Spleen (tissue), 11 donors: ENCODE measurements at regions not wholly inside any gene's neighbourhood (a gene's known extent, or its start where the extent isn't known, plus 50 kb on each side); places are given as distances from the start of the nearest gene placed in this dataset.

Experiments
- DNase-seq: peaks from one replicate; pipeline ENCODE4 v3.0.0-alpha.2; 2020
- H3K27ac ChIP-seq, 8 donors: fragments of 200-600 bp; sonication (generic) in 7 of 8; 1 replicate in 4 of 8; 2 replicates in 4 of 8; pipeline versions ENCODE4 v1.5.0 to v1.8.0; 2016 to 2021; ENCODE audit warnings: inconsistent platforms in 4 of 8, mild to moderate bottlenecking in 4 of 8, moderate library complexity in 1 of 8
- H3K27me3 ChIP-seq, 7 donors: fragments of 200-600 bp; sonication (generic) in 6 of 7; replicated peaks in 1 of 7; 1 replicate in 4 of 7; 2 replicates in 3 of 7; pipeline versions ENCODE4 v1.5.0 to v1.8.0; 2016 to 2021; ENCODE audit warnings: inconsistent platforms in 3 of 7, mild to moderate bottlenecking in 1 of 7
- H3K36me3 ChIP-seq, 6 donors: fragments of 200-600 bp; sonication (generic) in 5 of 6; 1 replicate in 4 of 6; 2 replicates in 2 of 6; pipeline versions ENCODE4 v1.5.0 to v1.8.0; 2016 to 2021; ENCODE audit warnings: inconsistent platforms in 2 of 6
- H3K4me1 ChIP-seq, 6 donors: fragments of 200-600 bp; sonication (generic) in 5 of 6; 1 replicate in 3 of 6; 2 replicates in 3 of 6; pipeline versions ENCODE4 v1.5.0 to v1.8.0; 2016 to 2021; ENCODE audit warnings: inconsistent platforms in 3 of 6
- H3K4me3 ChIP-seq, 8 donors: fragments of 200-600 bp; sonication (generic) in 7 of 8; 1 replicate in 4 of 8; 2 replicates in 4 of 8; pipeline versions ENCODE4 v1.5.0 to v1.8.0; 2016 to 2021; ENCODE audit warnings: inconsistent platforms in 4 of 8, mild to moderate bottlenecking in 4 of 8, moderate library complexity in 2 of 8
- H3K9me3 ChIP-seq, 8 donors: fragments of 200-600 bp; sonication (generic) in 7 of 8; 1 replicate in 4 of 8; 2 replicates in 4 of 8; pipeline versions ENCODE4 v1.5.0 to v1.8.0; 2016 to 2021; ENCODE audit warnings: inconsistent platforms in 4 of 8
- CTCF ChIP-seq, 11 experiments: fragments of 200-600 bp in 7 of 11; fragments of 450-650 bp in 4 of 11; sonication (generic) in 4 of 11; IDR thresholded peaks in 8 of 11; conservative IDR thresholded peaks in 3 of 11; 1 replicate in 7 of 11; 2 replicates in 4 of 11; pipeline versions ENCODE4 v1.4.0 to v1.8.0; 2016 to 2021; ENCODE audit warnings: antibody characterized with exemption in 11 of 11, inconsistent platforms in 4 of 11, mild to moderate bottlenecking in 1 of 11
- POLR2A ChIP-seq, 3 donors: fragments of 450-650 bp; IDR thresholded peaks; one replicate each; pipeline ENCODE4 v1.5.1; 2017; ENCODE audit warnings: antibody characterized with exemption in 3 of 3, mild to moderate bottlenecking in 1 of 3
- POLR2AphosphoS5 ChIP-seq, 3 donors: sonication (generic); formaldehyde crosslinking; IDR thresholded peaks; one replicate each; pipeline ENCODE4 v1.5.1; 2017; ENCODE audit warnings: antibody characterized with exemption in 3 of 3
- WGBS, 5 donors: extraction: QIAGEN DNeasy Blood & Tissue Kit in 3 of 5; methylation state at CpG; one replicate each; pipeline versions ENCODE4 v1.1.5 to v1.1.7; 2013 to 2018; 5-methylcytosine and 5-hydroxymethylcytosine counted together
- intact Hi-C: fragments of 100-400 bp; cut with DNase I; formaldehyde crosslinking; loops from one replicate; pipeline ENCODE4 v1.15.0; 2023; ENCODE audit warnings: low total_unique reads
- donor health status: healthy with polysubstance abuse.
- donor health status: DM: no; HTN: no; CAD: no; lungs with moderate emphysema.
- donor health status: DM: no; HTN: no; CAD: no.
- donor health status: Bipolar disorder and iron deficiency.
- donor health status: healthy.
- donor health status: DM: no; HTN: no; CAD: no.
- donor health status: DM: yes; HTN: yes; CAD: no.

DNA sequence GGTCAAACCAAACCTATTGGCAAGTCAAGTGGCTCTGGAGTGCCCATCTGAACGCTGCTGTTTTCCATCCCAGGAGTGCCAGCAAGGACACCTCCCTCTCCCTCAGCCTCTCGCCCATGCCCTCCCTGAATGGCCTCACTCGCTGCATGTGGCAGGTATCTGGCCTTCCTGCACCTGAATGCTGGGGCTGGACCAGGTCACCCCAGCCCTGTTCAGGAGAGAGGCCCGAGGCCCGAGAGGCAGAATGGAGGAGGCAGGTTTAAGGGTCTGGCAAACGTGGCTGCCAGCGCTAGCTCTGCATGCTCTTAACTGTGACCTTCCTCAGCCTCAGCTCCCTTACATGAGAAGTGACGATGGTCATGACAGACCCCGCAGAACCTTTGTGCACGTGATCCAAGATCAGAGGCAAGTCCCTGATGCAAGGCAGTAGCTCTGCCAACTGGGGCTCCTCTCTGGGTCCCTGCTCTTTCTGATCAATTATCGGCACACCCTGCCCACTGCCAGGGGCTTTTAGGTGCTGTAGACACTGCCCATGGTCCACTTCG lies 295.7 kb upstream of the ZMIZ1 start:
- peaks cover 0 to 46% (median 16%) of the 10 kb centered on the region in 6 donors for H3K4me1 ChIP-seq
- no peaks in the 10 kb centered on the region for H3K27me3 ChIP-seq
- H3K27ac ChIP-seq: peak overlapping the region in 2 of 8 donors; percentile 59 to 77
- TF ChIP-seq CTCF (IDR thresholded peaks at IDR 0.05 in 8 of 11, conservative IDR thresholded peaks at IDR 0.05 in 3 of 11) (no peak), POLR2AphosphoS5 (IDR thresholded peaks at IDR 0.05) (no peak), POLR2A (IDR thresholded peaks at IDR 0.05) (no peak)
- H3K4me3 ChIP-seq: no peak overlapping the region
- intact Hi-C loops: no loop called here
- 87 to 94% (median 89%) methylated on average over 7 to 12 of the region's 12 CpGs for WGBS, 5 donors
- no peak for DNase-seq
- no peaks in the 10 kb centered on the region for H3K9me3 ChIP-seq
- H3K36me3 ChIP-seq: no peaks in the 10 kb centered on the region

GRCh38 chr10:78774614-78774998 lies 294.2 kb upstream of the ZMIZ1 start:
- H3K27me3 ChIP-seq: no peaks in the 10 kb centered on the region
- 63 to 87% (median 74%) methylated on average over 6 of the region's 6 CpGs for WGBS, 5 donors
- intact Hi-C loops: no loop called here
- no peaks in the 10 kb centered on the region for H3K36me3 ChIP-seq
- no peak overlapping the region for H3K27ac ChIP-seq
- H3K4me3 ChIP-seq: no peak overlapping the region
- no peaks in the 10 kb centered on the region for H3K9me3 ChIP-seq
- no peak for TF ChIP-seq CTCF (IDR thresholded peaks at IDR 0.05 in 8 of 11, conservative IDR thresholded peaks at IDR 0.05 in 3 of 11)
- TF ChIP-seq POLR2AphosphoS5 (IDR thresholded peaks at IDR 0.05): no peak
- no peak for TF ChIP-seq POLR2A (IDR thresholded peaks at IDR 0.05)
- peaks cover 0 to 46% (median 16%) of the 10 kb centered on the region in 6 donors for H3K4me1 ChIP-seq
- no peak for DNase-seq

- Histone ChIP-seq H3K27me3 (no peaks in the 10 kb centered on the region), H3K27ac (no peak overlapping the region), H3K4me3 (no peak overlapping the region), H3K36me3 (no peaks in the 10 kb centered on the region), H3K4me1 (peaks cover 0 to 46% (median 16%) of the 10 kb centered on the region in 6 donors), H3K9me3 (no peaks in the 10 kb centered on the region)
- intact Hi-C loops: no loop called here
- no peak for TF ChIP-seq POLR2A (IDR thresholded peaks at IDR 0.05)
- no peak for TF ChIP-seq CTCF (IDR thresholded peaks at IDR 0.05 in 8 of 11, conservative IDR thresholded peaks at IDR 0.05 in 3 of 11)
- peak in 1 of 3 donors; percentile 19 for TF ChIP-seq POLR2AphosphoS5 (IDR thresholded peaks at IDR 0.05)
- no peak for DNase-seq
- WGBS, 5 donors: 68 to 85% (median 76%) methylated on average over 11 to 14 of the region's 14 CpGs
These were observed 293.6 kb upstream of the ZMIZ1 start for GRCh38 chr10:78774999-78775711.

GRCh38 chr10:78775891-78776290 lies 292.9 kb upstream of the ZMIZ1 start:
- Histone ChIP-seq H3K27ac (no peak overlapping the region), H3K36me3 (no peaks in the 10 kb centered on the region), H3K4me1 (peaks cover 0 to 41% (median 16%) of the 10 kb centered on the region in 6 donors), H3K27me3 (no peaks in the 10 kb centered on the region), H3K4me3 (no peak overlapping the region), H3K9me3 (no peaks in the 10 kb centered on the region)
- intact Hi-C loops: no loop called here
- WGBS, 5 donors: 79 to 98% (median 88%) methylated on average over 1 of the region's 1 CpG
- TF ChIP-seq POLR2A (IDR thresholded peaks at IDR 0.05) (no peak), POLR2AphosphoS5 (IDR thresholded peaks at IDR 0.05) (no peak), CTCF (IDR thresholded peaks at IDR 0.05 in 8 of 11, conservative IDR thresholded peaks at IDR 0.05 in 3 of 11) (no peak)
- DNase-seq: no peak
